Chondrocyte (in vitro differentiated cells): ENCODE measurements at regions not wholly inside any gene's neighbourhood (a gene's known extent, or its start where the extent isn't known, plus 50 kb on each side); places are given as distances from the start of the nearest gene placed in this dataset.

Experiments used
- DNase-seq: peaks from one replicate; pipeline ENCODE4 v3.0.0; 2021; ENCODE audit warnings: mixed read lengths, low spot score
- H3K27ac Mint-ChIP-seq: one replicate; pipeline ENCODE4 v1.8.0; 2021; ENCODE audit warnings: mild to moderate bottlenecking, moderate library complexity, mixed read lengths; ENCODE audit not compliant: unreplicated experiment
- H3K27me3 Mint-ChIP-seq: 2 replicates; pipeline ENCODE4 v1.8.0; 2021; ENCODE audit warnings: low read depth, mixed read lengths
- H3K36me3 Mint-ChIP-seq: 2 replicates; pipeline ENCODE4 v1.8.0; 2021; ENCODE audit warnings: low read depth, mixed read lengths
- H3K4me1 Mint-ChIP-seq: 2 replicates; pipeline ENCODE4 v1.8.0; 2021; ENCODE audit warnings: low read depth, mild to moderate bottlenecking, mixed read lengths
- H3K4me3 Mint-ChIP-seq: one replicate; pipeline ENCODE4 v1.8.0; 2021; ENCODE audit warnings: mild to moderate bottlenecking, moderate library complexity, mixed read lengths; ENCODE audit not compliant: unreplicated experiment
- H3K9me3 Mint-ChIP-seq: 2 replicates; pipeline ENCODE4 v1.8.0; 2021; ENCODE audit warnings: low read depth, mixed read lengths
- CTCF ChIP-seq: fragments of 200-600 bp; sonication (generic); IDR thresholded peaks from 2 replicates; pipeline ENCODE4 v1.5.0; 2021; ENCODE audit warnings: antibody characterized with exemption, mild to moderate bottlenecking, moderate library complexity

- Mint-ChIP-seq H3K36me3 (no peaks in the 10 kb centered on the region), H3K9me3 (no peaks in the 10 kb centered on the region), H3K27me3 (no peaks in the 10 kb centered on the region), H3K4me3 (no peak overlapping the region), H3K4me1 (no peaks in the 10 kb centered on the region), H3K27ac (no peak overlapping the region)
- peak; percentile 27 for TF ChIP-seq CTCF
- no peak for DNase-seq
Observed at GRCh38 chr10:60456053-60456452, 66.4 kb upstream of the ANK3 start.

GRCh38 chr10:60454336-60454735, 64.7 kb upstream of the ANK3 start:
- Mint-ChIP-seq H3K9me3 (no peaks in the 10 kb centered on the region), H3K27me3 (no peaks in the 10 kb centered on the region), H3K27ac (no peak overlapping the region), H3K4me3 (no peak overlapping the region), H3K4me1 (no peaks in the 10 kb centered on the region), H3K36me3 (peaks cover 1% of the 10 kb centered on the region)
- no peak for TF ChIP-seq CTCF
- DNase-seq = no peak

GRCh38 chr10:60453036-60453435, 63.4 kb upstream of the ANK3 start:
- no peaks in the 10 kb centered on the region for H3K9me3 Mint-ChIP-seq
- H3K27ac Mint-ChIP-seq = no peak overlapping the region
- peaks cover 6% of the 10 kb centered on the region for H3K4me1 Mint-ChIP-seq
- no peaks in the 10 kb centered on the region for H3K27me3 Mint-ChIP-seq
- H3K36me3 Mint-ChIP-seq = peaks cover 1% of the 10 kb centered on the region
- no peak for TF ChIP-seq CTCF
- no peak for DNase-seq
- H3K4me3 Mint-ChIP-seq = no peak overlapping the region

GRCh38 chr10:60450291-60450690, 60.6 kb upstream of the ANK3 start:
- Mint-ChIP-seq H3K36me3 (peaks cover 1% of the 10 kb centered on the region), H3K9me3 (no peaks in the 10 kb centered on the region), H3K27me3 (no peaks in the 10 kb centered on the region), H3K4me1 (peaks cover 32% of the 10 kb centered on the region), H3K27ac (no peak overlapping the region), H3K4me3 (no peak overlapping the region)
- no peak for TF ChIP-seq CTCF
- no peak for DNase-seq

- no peaks in the 10 kb centered on the region for H3K9me3 Mint-ChIP-seq
- DNase-seq = no peak
- H3K4me1 Mint-ChIP-seq = peaks cover 50% of the 10 kb centered on the region
- H3K27me3 Mint-ChIP-seq = no peaks in the 10 kb centered on the region
- H3K27ac Mint-ChIP-seq = no peak overlapping the region
- no peak overlapping the region for H3K4me3 Mint-ChIP-seq
- TF ChIP-seq CTCF = no peak
- H3K36me3 Mint-ChIP-seq = peaks cover 1% of the 10 kb centered on the region
Observed at GRCh38 chr10:60448246-60448645, 58.6 kb upstream of the ANK3 start.
